ENCODE measurements at regions not wholly inside any gene's neighbourhood (a gene's known extent, or its start where the extent isn't known, plus 50 kb on each side); places are given as distances from the start of the nearest gene placed in this dataset.

- Histone ChIP-seq H3K36me3 (ENCODE audit: insufficient read depth) (no peaks in the 10 kb centered on the region), H3F3A (replicated peaks; ENCODE audit: low read depth) (no peaks in the 10 kb centered on the region), H3K4me2 (peak overlapping the region; percentile 17; the same call in 1 of the 2 replicates), H3K79me2 (replicated peaks; ENCODE audit: insufficient read depth) (no peaks in the 10 kb centered on the region), H3K4me3 (no peak overlapping the region), H3K27me3 (ENCODE audit: insufficient read depth) (no peaks in the 10 kb centered on the region), H3K9me2 (ENCODE audit: insufficient read depth) (no peaks in the 10 kb centered on the region), H4K20me1 (replicated peaks; ENCODE audit: insufficient read depth) (no peaks in the 10 kb centered on the region), H3K4me1 (ENCODE audit: insufficient read depth) (peaks cover 11% of the 10 kb centered on the region), H3K27ac (ENCODE audit: low read depth) (no peak overlapping the region), H2AFZ (peak overlapping the region; percentile 4; the same call in 1 of the 2 replicates)
- Mint-ChIP-seq H3K9me3 (no peaks in the 10 kb centered on the region), H3K27ac (no peak overlapping the region), H3K4me1 (peaks cover 17% of the 10 kb centered on the region), H3K4me3 (no peak overlapping the region), H3K27me3 (ENCODE audit: insufficient read depth, low read depth, poor library complexity) (no peaks in the 10 kb centered on the region), H3K36me3 (ENCODE audit: low read depth) (no peaks in the 10 kb centered on the region)
- DNase-seq (ENCODE audit: low spot score): no peak
- ATAC-seq: peak; percentile 25; the same call in 1 of the 3 replicates
- TF ChIP-seq NANOG (IDR thresholded peaks at IDR 0.05; ENCODE audit: borderline replicate concordance): no peak
- TF ChIP-seq CTCF (conservative IDR thresholded peaks at IDR 0.05; ENCODE audit: low read depth in 2 of 2): no peak
- TF ChIP-seq STAT1 (IDR thresholded peaks at IDR 0.05; ENCODE audit: unreplicated experiment): no peak
- TF ChIP-seq ETS1 (IDR thresholded peaks at IDR 0.05): no peak
Observed at GRCh38 chr1:164932580-164932979, 373.6 kb downstream of the PBX1 start.

- Histone ChIP-seq H3K27ac (ENCODE audit: low read depth) (no peak overlapping the region), H3K4me3 (no peak overlapping the region), H3K4me2 (no peak overlapping the region), H3F3A (replicated peaks; ENCODE audit: low read depth) (no peaks in the 10 kb centered on the region), H3K79me2 (replicated peaks; ENCODE audit: insufficient read depth) (no peaks in the 10 kb centered on the region), H3K4me1 (ENCODE audit: insufficient read depth) (peaks cover 11% of the 10 kb centered on the region), H3K36me3 (ENCODE audit: insufficient read depth) (no peaks in the 10 kb centered on the region), H3K27me3 (ENCODE audit: insufficient read depth) (no peaks in the 10 kb centered on the region), H2AFZ (no peak overlapping the region), H3K9me2 (ENCODE audit: insufficient read depth) (no peaks in the 10 kb centered on the region), H4K20me1 (replicated peaks; ENCODE audit: insufficient read depth) (no peaks in the 10 kb centered on the region)
- ATAC-seq (no peak), DNase-seq (ENCODE audit: low spot score) (no peak)
- H3K27ac Mint-ChIP-seq: no peak overlapping the region
- peaks cover 13% of the 10 kb centered on the region for H3K4me1 Mint-ChIP-seq
- no peaks in the 10 kb centered on the region for H3K9me3 Mint-ChIP-seq
- H3K36me3 Mint-ChIP-seq (ENCODE audit: low read depth): no peaks in the 10 kb centered on the region
- no peaks in the 10 kb centered on the region for H3K27me3 Mint-ChIP-seq (ENCODE audit: insufficient read depth, low read depth, poor library complexity)
- H3K4me3 Mint-ChIP-seq: no peak overlapping the region
- TF ChIP-seq JUNB (IDR thresholded peaks at IDR 0.05; ENCODE audit: unreplicated experiment): no peak
- no peak for TF ChIP-seq ZNF462 (CRISPR knock-in tag; IDR thresholded peaks at IDR 0.05)
- no peak for TF ChIP-seq REST (IDR thresholded peaks at IDR 0.05; ENCODE audit: unreplicated experiment)
- TF ChIP-seq ETS1 (IDR thresholded peaks at IDR 0.05): no peak
- no peak for TF ChIP-seq ZNF331 (CRISPR knock-in tag; IDR thresholded peaks at IDR 0.05; ENCODE audit: low read depth)
Observed at GRCh38 chr1:164930833-164931232, 371.8 kb downstream of the PBX1 start.

All from GM23338 (cell line).